ENCODE measurements at regions not wholly inside any gene's neighbourhood (a gene's known extent, or its start where the extent isn't known, plus 50 kb on each side); places are given as distances from the start of the nearest gene placed in this dataset.
"Not testable (repeated sequence)": the region's sequence is repeated elsewhere in the genome, so short reads cannot be mapped to it uniquely, and the experiment has no call there.

DNA sequence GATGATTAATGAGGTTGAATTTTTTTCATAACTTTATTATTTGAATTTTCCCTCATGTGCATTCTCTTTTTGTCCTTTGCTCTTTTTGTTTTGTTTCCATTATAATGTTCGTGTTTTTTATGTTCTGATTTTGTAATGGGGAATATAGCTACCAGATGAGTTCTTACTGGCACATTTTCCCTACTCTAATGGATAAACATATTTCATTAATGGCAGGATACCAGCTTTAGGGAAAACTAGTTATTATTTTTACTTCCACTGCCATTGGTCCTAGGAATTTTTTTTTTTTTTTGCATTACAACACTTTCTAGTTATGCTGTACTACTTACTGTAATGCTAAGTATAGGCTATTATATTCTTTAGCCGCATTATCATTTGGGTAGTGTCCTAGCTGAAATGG is 286.3 kb downstream of the SPRY1 start:
- no peak for DNase-seq

DNA sequence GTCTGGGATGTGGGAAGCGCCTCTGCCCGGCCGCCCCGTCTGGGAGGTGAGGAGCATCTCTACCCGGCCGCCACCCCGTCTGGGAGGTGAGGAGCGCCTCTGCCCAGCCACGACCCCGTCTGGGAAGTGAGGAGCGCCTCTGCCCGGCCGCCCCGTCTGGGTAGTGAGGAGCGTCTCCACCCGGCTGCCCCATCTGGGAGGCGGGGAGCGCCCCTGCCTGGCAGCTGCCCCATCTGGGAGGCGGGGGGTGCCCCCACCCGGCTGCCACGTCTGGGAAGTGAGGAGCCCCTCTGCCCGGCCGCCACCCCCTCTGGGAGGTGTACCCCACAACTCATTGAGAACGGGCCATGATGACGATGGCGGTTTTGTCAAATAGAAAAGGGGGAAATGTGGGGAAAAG is 288.3 kb downstream of the SPRY1 start:
- not testable (repeated sequence) for DNase-seq

DNA sequence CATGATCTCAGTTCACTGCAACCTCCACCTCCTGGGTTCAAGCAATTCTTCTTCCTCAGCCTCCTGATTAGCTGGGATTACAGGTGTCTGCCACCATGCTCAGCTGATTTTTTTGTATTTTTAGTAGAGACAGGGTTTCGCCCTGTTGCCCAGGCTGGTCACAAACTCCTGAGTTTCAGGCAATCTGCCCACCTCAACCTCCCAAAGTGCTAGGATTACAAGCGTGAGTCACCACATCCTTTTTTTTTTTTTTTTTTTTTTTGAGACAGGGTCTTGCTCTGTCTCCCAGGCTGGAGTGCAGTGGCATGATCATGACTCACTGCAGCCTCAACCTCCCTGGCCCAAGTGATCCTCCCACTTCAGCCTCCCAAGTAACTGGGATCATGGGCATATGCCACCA is 298.9 kb downstream of the SPRY1 start:
- DNase-seq: not testable (repeated sequence)

DNA sequence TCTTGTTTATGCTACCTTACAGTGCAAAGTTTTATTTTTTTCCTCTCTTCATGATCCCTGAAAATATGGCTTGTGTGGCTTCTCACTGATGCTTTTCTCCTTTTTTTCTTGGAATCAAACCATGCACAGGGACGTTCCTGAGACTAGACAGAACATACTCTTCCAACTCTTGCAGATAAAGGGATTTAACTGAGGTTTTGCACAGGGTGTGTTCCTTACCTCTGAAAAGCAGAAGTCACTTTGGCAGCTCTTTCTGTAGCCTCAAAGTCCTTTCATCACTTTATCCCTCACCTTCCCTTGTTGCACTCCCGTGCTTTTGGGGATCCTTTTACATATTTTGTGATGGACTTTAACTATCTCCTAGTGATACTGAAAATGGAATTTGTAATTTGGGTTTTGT is 300.1 kb downstream of the SPRY1 start:
- no peak for DNase-seq

DNA sequence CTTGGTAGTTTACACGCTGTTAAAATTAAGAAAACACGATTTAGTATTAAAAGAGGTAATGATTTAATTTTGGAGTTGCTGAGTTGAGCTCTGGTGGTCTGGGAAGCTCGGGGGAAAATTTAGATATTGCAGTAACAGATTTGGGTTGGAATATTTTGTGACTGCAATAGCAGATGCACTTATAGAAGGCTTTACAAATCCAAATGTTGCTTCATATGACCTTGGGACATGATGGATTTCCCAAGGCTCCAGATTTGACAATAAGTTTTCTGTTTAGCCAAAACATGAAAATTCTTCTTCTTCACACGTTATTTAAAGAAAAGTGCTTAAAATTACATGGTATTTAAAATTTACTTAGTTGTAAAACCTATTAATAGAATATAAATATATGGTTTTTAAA is 302.0 kb downstream of the SPRY1 start:
- no peak for DNase-seq

DNA sequence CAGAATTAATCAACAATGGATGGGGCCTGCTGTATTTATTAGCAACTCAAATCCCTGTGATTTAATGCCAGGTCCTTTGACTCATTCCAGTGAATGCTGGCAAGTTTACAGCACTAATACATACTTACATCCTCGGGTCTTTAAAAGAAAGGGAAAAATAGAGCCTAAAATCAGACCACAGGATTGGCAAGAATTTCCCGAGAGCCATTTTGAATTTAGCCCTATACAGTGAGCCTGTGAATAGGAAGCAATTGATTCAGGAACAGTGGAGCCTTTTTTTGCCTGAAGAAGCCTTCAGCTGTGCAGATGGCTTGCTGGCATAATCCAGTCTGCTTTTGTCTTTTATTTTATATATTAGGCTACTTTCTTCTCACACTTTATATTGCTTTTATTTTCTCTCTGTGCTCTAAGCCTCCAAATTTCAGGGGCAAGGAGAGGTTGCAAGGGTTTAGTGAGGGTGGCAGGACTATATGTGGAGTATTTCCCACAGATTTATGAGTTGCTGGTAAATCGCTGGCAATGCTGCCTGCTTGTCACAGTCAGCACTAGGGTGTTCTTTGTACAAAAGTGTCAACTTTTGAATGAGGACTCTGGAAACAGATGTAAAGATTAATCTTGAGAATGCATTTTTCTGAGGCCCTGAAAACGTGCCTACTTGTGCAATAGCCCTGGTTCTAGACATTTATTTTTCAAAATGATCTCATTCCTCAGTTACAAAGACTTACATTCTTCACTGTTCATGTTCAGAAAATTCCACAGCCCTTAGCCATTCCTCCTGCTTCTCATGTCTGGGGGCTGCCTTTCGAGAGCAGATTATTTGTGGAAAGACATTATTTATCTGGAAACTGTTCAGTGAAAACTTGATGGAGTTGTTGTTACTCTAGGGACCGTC is 303.5 kb downstream of the SPRY1 start:
- no peak for DNase-seq

DNA sequence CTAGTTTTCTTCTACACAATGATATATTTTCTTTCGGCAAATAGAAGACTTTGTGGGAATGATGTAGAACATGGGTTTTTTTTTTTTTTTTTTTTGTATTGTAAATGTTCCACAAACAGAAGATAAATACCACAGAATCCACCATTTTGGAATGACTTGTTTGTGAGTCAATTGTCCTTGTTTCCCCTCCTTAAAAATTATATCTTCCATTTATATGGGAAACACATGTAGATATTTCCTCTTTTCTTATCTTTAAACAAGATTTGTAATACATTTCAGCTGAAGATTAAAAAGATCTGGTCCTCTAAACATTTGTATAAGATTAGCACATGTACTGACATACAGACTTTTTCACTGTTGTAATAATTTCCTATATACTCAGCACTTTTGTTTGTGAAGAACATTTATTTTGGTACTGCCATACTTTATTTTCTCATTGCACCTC is 304.6 kb downstream of the SPRY1 start:
- no peak for DNase-seq

DNA sequence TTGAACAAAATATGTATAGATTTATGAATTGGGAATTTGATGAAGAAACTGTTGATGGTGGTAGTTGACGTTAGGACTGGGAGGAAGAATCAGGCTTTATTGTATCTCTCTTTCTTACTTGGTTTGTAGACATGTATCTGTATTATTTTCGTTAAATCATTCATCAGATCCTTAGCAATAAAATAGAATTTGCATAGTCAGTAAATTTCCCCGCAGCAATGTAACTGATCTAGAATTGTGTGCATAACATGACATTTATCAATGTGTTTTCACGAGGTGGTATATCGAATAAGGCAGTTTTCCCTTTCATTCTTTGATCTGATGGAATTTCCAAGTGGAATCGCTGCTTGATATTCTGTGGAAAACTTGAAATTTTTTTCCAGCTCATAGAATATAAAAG is 308.8 kb downstream of the SPRY1 start:
- DNase-seq: no peak

DNA sequence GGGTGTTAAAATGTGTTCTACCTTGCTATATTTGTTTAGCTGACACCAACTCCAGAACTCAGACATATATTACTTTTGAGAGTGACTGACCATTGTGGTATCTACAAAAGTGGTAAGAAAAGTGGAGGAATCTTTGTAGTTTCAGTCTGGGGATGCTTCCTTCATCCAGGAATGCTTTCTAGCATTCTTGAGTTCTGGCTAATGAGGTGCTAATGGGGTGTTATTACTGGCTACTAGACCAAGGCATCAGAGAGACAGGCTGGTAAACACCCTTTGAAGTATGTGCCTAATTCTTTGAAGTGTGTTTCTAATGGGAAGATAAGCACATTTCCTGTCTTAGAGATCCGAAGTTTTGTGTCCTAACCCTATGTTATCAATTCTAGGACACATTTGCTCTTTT is 310.4 kb downstream of the SPRY1 start:
- DNase-seq: no peak

DNA sequence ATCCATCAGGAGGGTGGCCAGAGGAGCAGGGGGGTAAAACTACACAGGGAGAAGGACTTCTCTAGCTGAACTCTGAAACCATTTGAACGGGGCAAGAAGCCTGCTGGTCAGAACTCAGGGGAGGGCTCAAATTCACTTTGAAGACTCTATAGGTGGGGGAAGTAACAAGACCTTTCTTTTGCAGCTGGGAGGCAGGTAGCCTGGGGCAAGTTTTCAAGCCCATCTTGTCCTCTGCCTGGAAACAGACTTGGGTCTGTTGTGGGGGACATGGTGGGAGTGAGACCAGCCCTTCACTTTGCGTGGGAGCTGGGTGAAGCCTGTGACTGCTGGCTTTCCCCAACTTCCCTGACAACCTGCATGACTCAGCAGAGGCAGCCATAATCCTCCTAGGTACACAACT is 312.3 kb downstream of the SPRY1 start:
- DNase-seq: no peak

DNA sequence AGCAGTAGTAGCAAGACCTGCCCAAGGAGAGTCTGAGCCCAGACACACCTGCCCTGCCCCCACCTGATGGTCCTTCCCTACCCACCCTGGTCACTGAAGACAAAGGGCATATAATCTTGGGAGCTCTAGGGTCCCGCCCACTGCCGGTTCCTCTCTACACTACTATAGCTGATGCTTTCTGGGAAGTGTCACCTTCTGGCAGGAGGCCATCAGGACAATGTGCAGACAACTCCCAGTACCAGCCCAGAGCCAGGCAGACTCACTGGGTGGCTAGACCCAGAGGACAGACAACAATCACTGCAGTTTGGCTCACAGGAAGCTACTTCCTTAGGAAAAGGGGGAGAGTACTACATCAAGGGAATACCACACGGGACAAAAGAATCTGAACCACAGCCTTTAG is 312.7 kb downstream of the SPRY1 start:
- no peak for DNase-seq

DNA sequence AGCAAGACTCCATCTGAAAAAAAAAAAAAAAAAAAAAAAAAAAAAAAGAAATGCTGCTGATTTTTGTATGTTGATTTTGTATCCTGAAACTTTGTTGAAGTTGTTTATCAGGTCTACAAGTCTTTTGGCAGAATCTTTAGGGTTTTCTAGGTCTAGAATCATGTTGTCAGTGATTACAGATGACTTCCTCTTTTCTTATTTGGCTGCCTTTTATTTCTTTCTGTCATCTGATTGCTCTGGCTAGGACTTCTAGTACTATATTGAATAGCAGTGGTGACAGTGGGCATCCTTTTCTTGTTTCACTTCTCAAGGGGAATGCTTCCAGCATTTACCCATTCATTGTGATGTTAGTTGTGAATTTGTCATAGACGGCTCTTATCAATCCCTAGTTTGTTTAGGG is 334.4 kb downstream of the SPRY1 start:
- DNase-seq: no peak

DNA sequence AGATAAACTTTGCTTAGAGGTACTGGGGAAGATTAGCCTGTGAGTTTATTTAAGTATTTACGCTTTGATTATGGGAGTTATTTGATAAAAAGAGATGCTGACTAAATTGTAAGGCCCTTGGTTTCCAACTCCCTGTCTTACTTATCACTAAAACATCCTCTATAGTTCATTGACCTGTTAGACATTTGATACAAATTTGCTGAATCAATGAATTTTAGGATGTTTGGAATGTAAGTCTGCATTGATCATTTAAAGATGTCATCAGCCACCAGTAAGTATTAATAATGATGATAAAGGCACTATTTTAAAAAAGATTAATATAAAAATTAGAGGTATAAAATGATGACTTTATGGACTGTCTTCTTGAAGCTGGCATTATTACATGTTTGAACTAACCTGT is 340.6 kb downstream of the SPRY1 start:
- no peak for DNase-seq

DNA sequence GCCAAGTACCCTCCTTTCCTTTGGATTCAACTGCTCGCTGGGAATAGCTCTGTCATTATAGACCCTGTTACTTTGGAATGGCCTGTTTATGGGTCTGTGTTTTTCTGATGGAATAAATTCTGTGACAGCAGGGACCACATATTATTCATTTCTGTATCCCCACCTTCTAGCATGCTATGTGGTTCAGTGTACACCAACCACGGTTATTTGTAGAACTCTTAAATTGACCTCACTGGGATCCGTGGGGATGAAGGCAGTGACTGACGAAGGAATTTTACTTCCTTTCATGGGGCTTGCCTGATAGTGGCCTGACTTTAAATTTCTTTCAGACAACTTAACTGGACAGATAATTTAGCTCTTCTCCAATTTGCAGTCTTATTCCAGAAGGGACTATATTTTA is 343.2 kb downstream of the SPRY1 start:
- DNase-seq: no peak

DNA sequence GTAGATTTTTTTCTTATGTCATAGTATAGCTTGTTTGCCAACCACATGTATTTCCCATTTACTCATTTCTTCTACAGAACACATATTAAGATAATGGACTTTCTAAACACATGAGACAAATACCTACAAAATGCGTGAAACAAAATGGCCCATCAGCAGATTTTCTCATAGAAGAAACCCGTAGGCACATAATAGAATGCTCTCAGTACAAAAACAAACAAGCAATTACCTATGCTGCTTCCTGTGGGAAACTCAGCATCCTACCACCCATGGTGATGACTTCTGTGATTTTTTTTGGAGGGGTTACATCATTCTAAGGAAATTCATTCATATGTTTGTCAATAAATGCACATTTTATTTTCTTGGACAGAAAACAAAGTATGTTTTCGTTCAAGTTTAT is 343.6 kb downstream of the SPRY1 start:
- no peak for DNase-seq

DNA sequence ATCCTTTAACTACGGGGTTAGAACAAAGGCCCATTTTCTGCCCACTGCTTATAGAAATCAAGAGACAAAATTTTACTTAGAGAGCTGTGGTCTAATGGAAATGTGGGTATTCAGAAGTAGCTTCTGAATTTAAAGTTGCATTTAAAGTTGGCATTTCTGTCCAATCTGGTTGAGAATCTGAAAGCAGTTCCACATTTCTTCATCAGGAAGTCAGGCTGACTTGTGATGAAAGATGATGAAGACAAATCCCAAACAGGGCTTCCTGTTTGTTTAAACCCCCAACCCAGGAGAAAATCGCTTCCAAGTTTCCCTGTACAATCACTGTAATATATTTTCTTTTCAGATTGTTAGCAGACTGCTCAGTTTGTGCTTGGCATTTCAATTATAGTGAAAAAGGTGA is 345.3 kb downstream of the SPRY1 start:
- no peak for DNase-seq

DNA sequence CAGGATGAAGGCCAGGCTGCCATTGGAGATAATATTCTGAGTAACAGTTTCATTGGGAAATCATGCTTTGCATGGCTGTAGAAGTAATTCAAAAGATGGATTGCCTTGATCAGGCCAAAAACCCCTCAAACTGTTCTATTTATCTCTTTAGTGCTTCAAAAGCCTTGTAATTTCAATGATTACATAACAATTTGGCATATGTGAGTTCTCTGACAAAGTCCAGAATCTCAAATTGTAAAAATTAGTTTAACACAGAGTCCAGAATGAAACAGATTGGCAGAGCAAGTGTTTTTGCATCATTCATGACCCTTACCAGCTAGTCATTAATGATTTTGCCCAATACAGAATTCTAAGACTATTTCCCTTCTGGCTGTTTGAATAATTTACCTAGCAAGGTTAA is 347.3 kb downstream of the SPRY1 start:
- DNase-seq: no peak

DNA sequence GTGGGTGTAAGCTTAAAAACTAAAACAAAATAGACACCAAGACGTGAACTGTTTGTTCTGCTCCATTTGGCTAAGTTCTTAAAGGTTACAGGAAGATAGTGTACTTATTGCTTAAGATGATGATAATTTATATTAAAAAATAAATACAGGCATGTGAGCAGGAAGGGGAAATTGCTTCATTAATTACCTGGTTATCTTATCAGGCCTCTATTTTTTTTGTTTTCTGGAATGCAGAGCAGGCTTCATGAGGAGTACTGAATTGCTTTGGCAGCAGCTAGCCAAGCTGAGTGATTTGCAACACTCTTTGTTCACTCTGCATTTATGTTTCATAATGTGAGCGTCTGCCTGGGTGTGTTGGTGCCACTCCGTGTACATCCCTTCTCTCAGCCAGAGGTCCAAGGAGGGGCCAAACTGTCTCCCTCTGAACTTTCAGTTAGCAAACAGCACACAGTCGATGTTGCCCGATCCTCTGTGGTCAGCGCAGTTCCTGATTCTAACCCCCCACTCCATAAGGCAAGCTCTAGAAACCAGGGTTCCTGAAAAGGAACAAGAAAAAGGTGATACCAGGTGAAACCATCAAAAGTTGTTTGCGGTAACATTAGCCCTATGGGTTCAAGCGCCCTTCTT is 348.2 kb downstream of the SPRY1 start:
- DNase-seq: no peak

DNA sequence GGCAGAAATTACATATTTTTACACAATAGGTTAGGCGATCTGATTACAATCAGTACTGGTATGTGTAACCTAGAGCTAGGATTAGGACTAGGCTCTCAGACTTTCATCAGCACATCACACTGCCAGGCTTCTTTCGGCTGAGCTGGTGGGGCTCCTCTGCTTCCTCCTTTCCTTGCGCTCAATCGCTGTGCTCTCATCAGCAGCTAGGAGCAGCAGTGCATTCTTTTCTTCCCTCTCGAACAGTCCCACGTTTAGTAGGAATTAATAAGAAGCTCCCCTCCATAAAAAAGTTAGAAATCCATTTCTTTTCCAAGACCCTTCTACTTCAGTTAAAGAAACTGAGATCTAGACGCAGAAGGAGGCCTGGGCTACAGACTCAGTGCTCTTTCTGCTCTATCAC is 350.4 kb downstream of the SPRY1 start:
- DNase-seq: no peak

DNA sequence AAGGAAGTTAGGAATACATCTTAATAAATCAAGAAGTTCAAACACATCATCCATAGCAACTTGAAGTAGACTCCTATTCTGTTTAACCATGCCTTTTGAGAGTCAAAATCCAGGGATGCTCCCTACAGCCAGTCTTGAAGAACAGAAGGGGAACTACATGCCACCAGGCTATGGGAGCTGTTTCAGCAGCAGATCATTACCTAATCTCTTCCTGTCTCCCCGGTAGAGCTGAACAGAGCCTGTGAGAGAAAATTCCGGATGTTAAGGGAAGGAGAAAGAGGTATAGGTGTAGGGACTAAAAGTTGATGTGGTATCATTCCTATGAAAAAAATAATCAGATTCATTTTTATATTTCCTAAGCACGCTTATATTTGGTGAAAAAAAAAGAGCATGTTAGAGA is 352.2 kb downstream of the SPRY1 start:
- no peak for DNase-seq

DNA sequence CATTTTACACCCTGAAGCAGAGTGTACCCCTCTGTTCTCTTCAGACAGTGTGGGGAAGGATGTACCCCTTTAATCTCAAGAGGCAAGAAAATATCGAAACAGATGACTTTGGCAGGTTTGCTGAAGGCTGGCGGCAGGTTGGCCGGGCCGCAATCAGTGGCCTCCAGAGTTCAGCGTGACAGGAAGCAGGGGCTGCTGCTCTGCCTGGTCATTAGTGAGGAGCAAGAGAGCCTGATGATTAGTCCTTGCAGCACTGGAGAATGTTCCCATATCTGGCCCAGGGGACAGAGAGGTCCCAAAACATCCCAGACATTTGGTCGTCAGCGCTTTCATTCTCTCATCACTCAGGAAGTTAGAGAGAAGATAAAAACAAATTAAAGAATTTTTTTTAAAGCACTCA is 352.8 kb downstream of the SPRY1 start:
- no peak for DNase-seq

DNA sequence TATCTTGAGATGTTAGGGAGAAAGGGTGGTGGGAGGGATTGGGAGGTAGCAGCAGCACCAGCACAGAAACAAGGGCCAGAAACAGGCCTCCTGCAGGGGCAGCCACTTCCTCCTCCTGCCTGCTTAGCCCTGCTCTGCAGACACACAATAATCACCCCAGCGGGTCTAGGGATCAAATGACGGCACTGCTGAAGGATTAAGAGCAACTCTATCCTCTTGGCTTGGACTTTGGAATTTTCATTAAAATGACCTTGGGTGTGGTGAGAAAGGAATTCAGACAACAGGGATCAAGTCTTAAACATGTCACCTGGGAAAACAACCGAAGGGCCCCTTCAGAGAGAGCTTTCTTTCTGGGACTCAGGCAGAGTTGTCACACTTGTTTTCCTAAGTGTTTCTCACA is 353.4 kb downstream of the SPRY1 start:
- DNase-seq: no peak

DNA sequence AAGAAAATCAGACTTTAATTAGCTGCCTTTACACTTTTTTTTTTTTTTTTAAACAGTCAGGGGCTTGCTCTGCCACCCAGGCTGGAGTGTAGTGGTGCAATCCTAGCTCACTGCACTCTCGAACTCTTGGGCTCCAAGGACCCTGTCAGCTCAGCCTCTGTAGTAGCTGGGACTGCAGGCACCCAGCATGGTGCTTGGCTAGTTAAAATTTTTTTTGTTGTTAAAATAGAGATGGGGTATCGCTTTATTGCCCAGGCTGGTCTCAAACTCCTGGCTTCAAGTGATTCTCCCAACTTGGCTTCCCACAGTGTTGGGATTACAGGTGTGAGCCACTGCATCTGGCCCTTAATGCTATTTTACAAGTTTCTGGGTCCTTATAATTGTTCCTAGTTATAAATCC is 359.1 kb downstream of the SPRY1 start:
- DNase-seq: no peak

DNA sequence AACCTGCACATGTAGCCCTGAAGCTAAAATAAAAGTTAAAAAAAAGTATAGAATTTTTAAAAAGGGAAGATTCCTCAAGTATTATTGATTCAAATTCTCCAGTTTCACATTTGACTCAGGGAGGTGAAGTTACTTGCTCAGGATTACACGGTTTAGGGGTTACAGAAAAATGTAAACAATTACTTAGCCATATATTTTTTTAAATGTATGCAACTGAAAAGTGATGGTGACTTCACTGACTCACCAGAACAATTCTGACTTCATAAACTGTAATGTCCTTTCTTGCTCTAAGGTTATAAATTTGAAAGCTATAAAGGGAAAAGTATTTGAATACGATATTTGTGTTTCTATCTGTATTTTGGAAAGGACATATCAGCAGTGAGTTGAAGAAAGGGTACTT is 371.2 kb downstream of the SPRY1 start:
- no peak for DNase-seq

DNA sequence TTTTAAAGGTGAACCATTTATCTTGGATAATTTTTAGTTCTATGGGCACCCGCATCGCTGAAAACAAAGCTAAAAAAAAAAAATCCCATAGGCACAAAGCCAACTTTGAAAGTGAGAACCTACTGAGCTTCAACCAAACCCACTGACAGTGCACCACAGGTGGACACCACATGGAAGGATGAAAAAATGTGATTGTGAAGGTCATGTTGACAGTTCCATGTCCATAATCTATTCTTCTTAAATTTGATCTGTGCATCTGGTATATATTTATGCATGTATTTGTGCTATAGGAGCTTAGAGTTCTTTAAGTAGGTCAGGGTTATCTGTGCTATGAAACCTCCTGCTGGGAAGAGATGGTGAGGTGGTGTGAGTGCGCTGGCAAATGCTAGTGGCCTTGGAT is 374.3 kb downstream of the SPRY1 start:
- DNase-seq: no peak
